ENCODE measurements at regions not wholly inside any gene's neighbourhood (a gene's known extent, or its start where the extent isn't known, plus 50 kb on each side); places are given as distances from the start of the nearest gene placed in this dataset.

- peaks cover 22% of the 10 kb centered on the region for H3K4me1 ChIP-seq (ENCODE audit: insufficient read depth, low read length)
- H3K27ac ChIP-seq (ENCODE audit: low read depth in 1 of 2, low read length in 2 of 2) = no peak overlapping the region
- ATAC-seq (ENCODE audit: poor library complexity) (no peak), DNase-seq (peak in 5 of 14 experiments; percentile 3 to 62 (median 31))
- Mint-ChIP-seq H3K9me3 (no peaks in the 10 kb centered on the region), H3K27ac (peak overlapping the region; percentile 67), H3K36me3 (ENCODE audit: low read depth) (no peaks in the 10 kb centered on the region), H3K27me3 (no peaks in the 10 kb centered on the region), H3K4me1 (ENCODE audit: low read depth) (peaks cover 52% of the 10 kb centered on the region), H3K4me3 (peak overlapping the region; percentile 36)
- no peak overlapping the region for H3K4me3 ChIP-seq (ENCODE audit: low read length)
- H3K9me3 ChIP-seq (ENCODE audit: control insufficient read depth in 1 of 2, insufficient read depth in 1 of 2, low read length in 2 of 2) = no peaks in the 10 kb centered on the region
- no peaks in the 10 kb centered on the region for H3K36me3 ChIP-seq (ENCODE audit: insufficient read depth, low read length)
- intact Hi-C loops (cut with DNase I, micrococcal nuclease) = no loop called here
- TF ChIP-seq CTCF (IDR thresholded peaks at IDR 0.05) = no peak
- no peaks in the 10 kb centered on the region for H3K27me3 ChIP-seq (ENCODE audit: control insufficient read depth in 1 of 2, insufficient read depth in 2 of 2, low read length in 2 of 2)
- ChIA-PET CTCF (no interaction called here), POLR2A (interaction anchor here (0.9 kb wide), 1 partner anchor 14 kb away, joined by 3 read pairs; no protein-coding TSS in a partner anchor)
Observed at GRCh38 chr9:749716-750115, 91.8 kb upstream of the DMRT1 start.

GRCh38 chr9:750249-750967 is 91.1 kb upstream of the DMRT1 start:
- no peaks in the 10 kb centered on the region for H3K36me3 Mint-ChIP-seq (ENCODE audit: low read depth)
- Histone ChIP-seq H3K9me3 (ENCODE audit: control insufficient read depth in 1 of 2, insufficient read depth in 1 of 2, low read length in 2 of 2) (no peaks in the 10 kb centered on the region), H3K4me1 (ENCODE audit: insufficient read depth, low read length) (peaks cover 22% of the 10 kb centered on the region), H3K27me3 (ENCODE audit: control insufficient read depth in 1 of 2, insufficient read depth in 2 of 2, low read length in 2 of 2) (no peaks in the 10 kb centered on the region), H3K4me3 (ENCODE audit: low read length) (no peak overlapping the region), H3K27ac (ENCODE audit: low read depth in 1 of 2, low read length in 2 of 2) (no peak overlapping the region), H3K36me3 (ENCODE audit: insufficient read depth, low read length) (no peaks in the 10 kb centered on the region)
- H3K27me3 Mint-ChIP-seq = no peaks in the 10 kb centered on the region
- H3K4me1 Mint-ChIP-seq (ENCODE audit: low read depth) = peaks cover 52% of the 10 kb centered on the region
- POLR2A ChIA-PET = interaction anchor here (0.9 kb wide), 1 partner anchor 15 kb away, joined by 3 read pairs; no protein-coding TSS in a partner anchor
- H3K4me3 Mint-ChIP-seq = peak overlapping the region; percentile 18
- H3K9me3 Mint-ChIP-seq = no peaks in the 10 kb centered on the region
- peak overlapping the region; percentile 67 for H3K27ac Mint-ChIP-seq
- DNase-seq (peak in 2 of 14 experiments; percentile 13 to 16), ATAC-seq (ENCODE audit: poor library complexity) (no peak)
- intact Hi-C loops (cut with DNase I, micrococcal nuclease) = no loop called here
- CTCF ChIA-PET = interaction anchor here (1.4 kb wide), 1 partner anchor 27 kb away, joined by 3 read pairs; no protein-coding TSS in a partner anchor
- TF ChIP-seq CTCF (IDR thresholded peaks at IDR 0.05) = no peak

GRCh38 chr9:751137-752051 is 90.1 kb upstream of the DMRT1 start:
- Histone ChIP-seq H3K9me3 (ENCODE audit: control insufficient read depth in 1 of 2, insufficient read depth in 1 of 2, low read length in 2 of 2) (no peaks in the 10 kb centered on the region), H3K4me3 (ENCODE audit: low read length) (no peak overlapping the region), H3K4me1 (ENCODE audit: insufficient read depth, low read length) (peaks cover 22% of the 10 kb centered on the region), H3K27me3 (ENCODE audit: control insufficient read depth in 1 of 2, insufficient read depth in 2 of 2, low read length in 2 of 2) (no peaks in the 10 kb centered on the region), H3K36me3 (ENCODE audit: insufficient read depth, low read length) (no peaks in the 10 kb centered on the region), H3K27ac (ENCODE audit: low read depth in 1 of 2, low read length in 2 of 2) (no peak overlapping the region)
- ATAC-seq (ENCODE audit: poor library complexity) = no peak
- Mint-ChIP-seq H3K4me3 (no peak overlapping the region), H3K27ac (no peak overlapping the region), H3K9me3 (no peaks in the 10 kb centered on the region), H3K4me1 (ENCODE audit: low read depth) (peaks cover 52% of the 10 kb centered on the region), H3K36me3 (ENCODE audit: low read depth) (no peaks in the 10 kb centered on the region), H3K27me3 (no peaks in the 10 kb centered on the region)
- intact Hi-C loops (cut with DNase I, micrococcal nuclease) = no loop called here
- CTCF ChIA-PET = interaction anchor here (1.4 kb wide), 1 partner anchor 26 kb away, joined by 3 read pairs; no protein-coding TSS in a partner anchor
- no peak for TF ChIP-seq CTCF (IDR thresholded peaks at IDR 0.05)
- no peak for DNase-seq
- POLR2A ChIA-PET = no interaction called here
